Mammary epithelial cell (primary cell): ENCODE measurements at regions not wholly inside any gene's neighbourhood (a gene's known extent, or its start where the extent isn't known, plus 50 kb on each side); places are given as distances from the start of the nearest gene placed in this dataset.

Experiments
- EZH2 ChIP-seq: IDR thresholded peaks from 2 replicates; pipeline ENCODE4 v1.6.1; 2012; ENCODE audit warnings: low read length, inconsistent platforms, borderline replicate concordance
- TF ChIP-seq, protein P1 (sequence below), 2 donors: IDR thresholded peaks in 1 of 2; conservative IDR thresholded peaks in 1 of 2; 2 replicates each; pipeline ENCODE4 v1.5.1; 2011 to 2012; ENCODE audit warnings: inconsistent platforms in 2 of 2, low read length in 2 of 2, mild to moderate bottlenecking in 2 of 2, control low read depth in 1 of 2, low read depth in 1 of 2; ENCODE audit not compliant: insufficient read depth in 1 of 2; ENCODE audit errors: extremely low read depth in 1 of 2

DNA sequence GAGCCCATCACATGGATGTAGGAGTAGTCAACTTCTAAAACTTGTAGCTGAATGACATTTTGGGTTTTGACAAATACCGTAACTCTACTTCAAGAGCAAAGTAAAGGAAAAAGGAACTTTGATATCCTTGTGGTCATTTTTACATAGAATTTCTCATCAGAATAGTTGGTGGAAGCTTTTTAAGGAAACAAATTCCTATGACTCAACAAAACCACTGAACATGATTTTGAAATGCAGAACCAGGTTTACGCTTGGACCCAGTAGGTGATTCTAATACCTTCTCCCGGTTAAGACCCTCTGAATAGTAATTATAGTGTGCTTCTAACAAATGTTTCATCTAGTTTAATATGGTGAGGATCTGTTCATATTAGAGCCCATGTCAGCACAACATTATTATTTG is 307.8 kb downstream of the GPR37 start:
- TF ChIP-seq, protein P1, sequence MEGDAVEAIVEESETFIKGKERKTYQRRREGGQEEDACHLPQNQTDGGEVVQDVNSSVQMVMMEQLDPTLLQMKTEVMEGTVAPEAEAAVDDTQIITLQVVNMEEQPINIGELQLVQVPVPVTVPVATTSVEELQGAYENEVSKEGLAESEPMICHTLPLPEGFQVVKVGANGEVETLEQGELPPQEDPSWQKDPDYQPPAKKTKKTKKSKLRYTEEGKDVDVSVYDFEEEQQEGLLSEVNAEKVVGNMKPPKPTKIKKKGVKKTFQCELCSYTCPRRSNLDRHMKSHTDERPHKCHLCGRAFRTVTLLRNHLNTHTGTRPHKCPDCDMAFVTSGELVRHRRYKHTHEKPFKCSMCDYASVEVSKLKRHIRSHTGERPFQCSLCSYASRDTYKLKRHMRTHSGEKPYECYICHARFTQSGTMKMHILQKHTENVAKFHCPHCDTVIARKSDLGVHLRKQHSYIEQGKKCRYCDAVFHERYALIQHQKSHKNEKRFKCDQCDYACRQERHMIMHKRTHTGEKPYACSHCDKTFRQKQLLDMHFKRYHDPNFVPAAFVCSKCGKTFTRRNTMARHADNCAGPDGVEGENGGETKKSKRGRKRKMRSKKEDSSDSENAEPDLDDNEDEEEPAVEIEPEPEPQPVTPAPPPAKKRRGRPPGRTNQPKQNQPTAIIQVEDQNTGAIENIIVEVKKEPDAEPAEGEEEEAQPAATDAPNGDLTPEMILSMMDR (conservative IDR thresholded peaks at IDR 0.05 in 1 of 2, IDR thresholded peaks at IDR 0.05 in 1 of 2; ENCODE audit: extremely low read depth in 1 of 2, insufficient read depth in 1 of 2, low read depth in 1 of 2, low read length in 2 of 2), result no peak
- no peak for TF ChIP-seq EZH2
